ENCODE measurements at regions not wholly inside any gene's neighbourhood (a gene's known extent, or its start where the extent isn't known, plus 50 kb on each side); places are given as distances from the start of the nearest gene placed in this dataset.

DNA sequence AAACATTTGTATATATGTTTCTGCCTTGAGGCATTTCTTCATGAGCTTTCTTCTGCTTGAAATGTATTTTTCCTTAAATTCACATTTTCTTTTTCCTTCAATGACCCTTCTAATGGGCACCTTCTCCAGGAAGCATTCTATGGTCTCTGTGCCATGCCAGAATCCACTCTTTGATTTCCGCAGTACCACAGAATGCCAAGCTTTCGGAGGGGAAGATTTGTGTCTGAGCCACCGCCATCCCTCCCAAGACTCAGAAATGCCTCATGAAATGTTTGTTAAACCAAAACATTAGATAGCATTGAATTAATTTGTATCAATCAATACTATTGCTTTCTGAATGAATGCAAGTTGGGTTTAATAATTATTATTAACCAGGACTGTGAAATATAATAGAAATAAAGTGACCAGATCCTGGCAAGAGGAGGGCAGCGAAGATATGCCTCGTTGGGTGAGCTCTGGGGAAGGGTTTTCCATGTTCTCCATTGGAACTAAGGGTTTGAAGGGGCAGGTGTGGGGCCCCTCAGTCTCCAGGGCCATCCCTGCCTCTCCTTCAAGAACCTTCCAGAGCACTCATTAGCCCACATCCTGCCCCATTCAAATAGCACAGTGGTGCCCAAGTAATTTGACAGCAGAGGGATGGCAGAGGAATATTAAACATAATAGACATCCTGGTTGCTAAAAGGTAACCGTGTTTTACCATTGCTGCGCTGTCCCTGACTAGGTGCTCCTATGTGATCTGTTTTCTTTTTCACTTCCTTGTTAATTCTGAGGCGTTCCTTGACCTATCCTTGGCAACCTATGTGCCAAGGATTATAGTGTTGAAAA, 189.6 kb downstream of the MYCN start:
- H3K9me3 ChIP-seq, result peaks cover 14% of the 10 kb centered on the region
- peak; percentile 96 for DNase-seq
- H3K4me3 ChIP-seq (ENCODE audit: low read depth, low read length), result no peak overlapping the region
- H3K4me1 ChIP-seq, result peaks cover 24% of the 10 kb centered on the region
- no peak for TF ChIP-seq CTCF (IDR thresholded peaks at IDR 0.05; ENCODE audit: low read depth, low read length)
- H3K36me3 ChIP-seq, result no peaks in the 10 kb centered on the region
- no peaks in the 10 kb centered on the region for H3K27me3 ChIP-seq

DNA sequence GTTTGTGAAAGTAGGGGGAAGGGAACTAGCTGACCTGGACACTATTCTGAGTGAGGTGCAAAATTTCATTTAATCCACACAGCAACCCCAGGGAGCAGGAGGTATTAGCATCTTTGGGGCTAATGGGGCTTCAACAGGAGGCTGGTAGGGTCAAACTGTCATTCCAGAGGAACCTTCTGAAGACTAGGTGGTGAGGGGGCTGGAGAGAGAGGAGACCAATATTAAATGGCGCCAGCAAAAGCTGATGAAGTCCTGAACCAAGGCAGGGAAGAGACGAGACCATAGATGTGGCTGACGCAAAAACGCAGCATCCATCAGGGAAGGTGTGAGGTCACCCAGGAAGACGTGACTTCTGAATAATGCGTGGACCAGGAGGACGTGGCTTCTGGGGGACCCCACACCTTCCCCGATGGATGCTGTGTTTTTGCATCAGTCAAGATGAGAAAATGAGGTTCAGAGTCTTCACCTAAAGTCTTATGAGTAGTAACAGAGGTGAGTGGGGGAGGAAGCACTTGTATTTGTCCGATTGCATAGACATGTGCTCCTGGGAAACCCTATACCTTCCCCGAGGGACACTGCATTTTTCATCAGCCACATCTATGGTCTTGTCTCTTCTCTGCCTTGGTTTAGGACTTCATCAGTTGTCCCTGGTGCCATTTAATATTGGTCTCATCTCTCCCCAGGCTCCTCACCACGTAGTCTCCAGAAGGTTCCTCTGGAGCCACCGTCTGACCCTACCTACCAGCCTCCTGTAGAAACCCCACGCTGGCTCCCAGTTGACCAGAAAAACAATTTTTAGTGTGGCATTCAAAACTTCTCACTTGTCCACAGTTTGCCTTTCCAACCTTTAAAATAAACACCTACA, 188.6 kb downstream of the MYCN start:
- H3K4me3 ChIP-seq (ENCODE audit: low read depth, low read length), result no peak overlapping the region
- peaks cover 30% of the 10 kb centered on the region for H3K4me1 ChIP-seq
- no peaks in the 10 kb centered on the region for H3K36me3 ChIP-seq
- no peaks in the 10 kb centered on the region for H3K27me3 ChIP-seq
- no peak for TF ChIP-seq CTCF (IDR thresholded peaks at IDR 0.05; ENCODE audit: low read depth, low read length)
- peaks cover 15% of the 10 kb centered on the region for H3K9me3 ChIP-seq
- DNase-seq, result peak; percentile 98

- peaks cover 14% of the 10 kb centered on the region; the same call in 1 of the 2 replicates for H3K9me3 ChIP-seq
- no peaks in the 10 kb centered on the region for H3K36me3 ChIP-seq
- no peaks in the 10 kb centered on the region for H3K27me3 ChIP-seq
- no peak for TF ChIP-seq CTCF (IDR thresholded peaks at IDR 0.05; ENCODE audit: low read depth, low read length)
- peaks cover 39% of the 10 kb centered on the region for H3K4me1 ChIP-seq
- H3K4me3 ChIP-seq (ENCODE audit: low read depth, low read length), result no peak overlapping the region
- DNase-seq, result peak; percentile 100
These were observed 187.6 kb downstream of the MYCN start for GRCh38 chr2:16127958-16128357.

DNA sequence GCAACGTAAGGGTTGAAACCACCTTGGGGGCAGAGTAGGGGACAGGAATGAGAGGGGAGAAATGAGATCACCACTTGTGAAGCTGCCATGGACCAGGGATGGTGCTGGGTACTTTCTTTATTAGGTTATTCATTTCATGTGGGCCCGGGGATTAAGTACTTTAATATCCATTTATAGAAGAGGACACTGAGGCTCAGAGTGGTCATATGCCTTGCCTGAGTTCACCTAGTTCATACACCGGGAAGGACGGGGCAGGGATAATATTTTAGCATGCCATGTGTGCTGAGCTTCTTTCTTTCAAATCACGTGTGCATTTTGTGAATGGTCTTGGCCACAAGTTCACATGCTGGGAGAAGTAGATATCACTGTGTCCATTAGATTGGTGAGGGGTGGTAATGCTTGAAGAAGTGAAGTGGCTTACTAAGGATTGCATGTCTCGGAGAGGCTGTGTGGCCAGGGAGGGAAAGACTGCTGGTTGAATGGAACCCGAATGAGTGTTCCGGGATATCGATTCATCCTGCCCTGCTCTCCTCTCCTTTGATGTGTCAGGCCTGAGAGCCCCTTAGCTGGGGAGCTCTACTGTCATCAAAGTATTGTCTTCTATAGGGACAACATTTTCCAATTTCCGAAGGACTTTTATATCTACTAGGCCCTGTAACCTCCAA, 187.1 kb downstream of the MYCN start:
- Histone ChIP-seq H3K4me1 (peaks cover 42% of the 10 kb centered on the region), H3K27me3 (no peaks in the 10 kb centered on the region), H3K9me3 (peaks cover 17% of the 10 kb centered on the region), H3K36me3 (no peaks in the 10 kb centered on the region), H3K4me3 (ENCODE audit: low read depth, low read length) (no peak overlapping the region)
- TF ChIP-seq CTCF (IDR thresholded peaks at IDR 0.05; ENCODE audit: low read depth, low read length), result no peak
- DNase-seq, result peak; percentile 97

DNA sequence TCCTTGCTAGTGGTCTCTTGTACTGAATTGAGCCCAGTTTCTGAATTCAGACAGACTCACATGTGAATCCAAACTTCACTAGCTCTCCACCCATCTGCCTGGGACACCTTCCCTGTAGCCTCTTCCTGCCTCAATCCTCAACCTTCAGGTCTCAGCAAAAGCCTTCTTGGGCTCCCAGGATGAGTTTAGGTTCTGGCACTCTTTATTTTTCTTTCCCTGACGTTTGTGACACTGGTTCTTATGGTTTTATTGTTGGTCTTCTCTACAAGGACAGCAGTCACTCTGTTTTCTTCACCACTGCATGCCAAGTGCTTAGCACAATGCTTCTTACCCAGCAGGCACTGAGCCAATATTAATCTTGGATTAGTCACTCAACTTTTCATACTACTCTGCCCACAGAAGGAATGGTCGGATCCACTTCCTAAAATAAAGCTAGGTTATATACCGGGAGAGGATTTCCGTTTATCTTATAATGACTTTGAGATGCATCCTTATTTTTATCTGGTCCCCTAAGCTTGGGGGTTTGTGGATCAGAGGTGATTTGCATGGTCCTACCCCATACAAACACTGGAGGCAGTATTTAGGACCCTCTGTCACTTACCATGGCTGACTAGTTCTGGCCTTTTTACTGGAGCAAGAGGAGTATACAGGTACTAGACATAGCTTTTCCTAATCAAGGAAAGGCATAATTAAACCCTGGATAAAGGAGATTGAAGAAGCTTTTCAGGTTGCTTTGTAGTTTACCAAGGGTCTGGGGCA, 186.3 kb downstream of the MYCN start:
- DNase-seq, result no peak
- Histone ChIP-seq H3K9me3 (peaks cover 22% of the 10 kb centered on the region), H3K27me3 (no peaks in the 10 kb centered on the region), H3K4me3 (ENCODE audit: low read depth, low read length) (no peak overlapping the region), H3K4me1 (peaks cover 42% of the 10 kb centered on the region), H3K36me3 (no peaks in the 10 kb centered on the region)
- TF ChIP-seq CTCF (IDR thresholded peaks at IDR 0.05; ENCODE audit: low read depth, low read length), result no peak
